ENCODE measurements at regions not wholly inside any gene's neighbourhood (a gene's known extent, or its start where the extent isn't known, plus 50 kb on each side); places are given as distances from the start of the nearest gene placed in this dataset.

DNA sequence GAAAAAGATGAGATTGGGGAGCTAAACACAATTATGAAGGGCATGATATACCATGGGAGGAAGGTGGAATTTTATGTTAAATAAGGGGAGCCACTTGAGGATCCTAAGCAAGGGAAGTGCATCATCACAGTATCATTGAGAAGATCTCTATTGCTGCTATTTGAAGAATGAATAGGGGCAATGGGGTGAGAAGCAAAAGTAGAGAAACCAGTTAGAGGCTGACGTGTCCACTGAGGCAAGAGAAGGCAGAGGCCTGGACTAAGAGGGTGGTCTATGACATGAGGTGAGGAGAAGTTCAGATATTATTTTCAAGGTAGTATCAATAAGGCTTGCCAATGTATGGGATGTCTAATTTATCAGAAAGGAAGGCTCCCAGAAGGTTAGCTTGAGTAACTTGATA is 111.6 kb downstream of the TENT5A start:
- no peaks in the 10 kb centered on the region for H3K9me2 ChIP-seq (ENCODE audit: low read depth, low read length)
- H4K20me1 ChIP-seq (ENCODE audit: insufficient read depth, low read length), result no peaks in the 10 kb centered on the region
- H2AFZ ChIP-seq (ENCODE audit: low read length), result no peak overlapping the region
- H3K36me3 ChIP-seq (ENCODE audit: insufficient read depth, low read length), result no peaks in the 10 kb centered on the region
- no peak overlapping the region for H3K27ac ChIP-seq (ENCODE audit: low read depth, low read length, poor library complexity, severe bottlenecking)
- TF ChIP-seq, protein P1, sequence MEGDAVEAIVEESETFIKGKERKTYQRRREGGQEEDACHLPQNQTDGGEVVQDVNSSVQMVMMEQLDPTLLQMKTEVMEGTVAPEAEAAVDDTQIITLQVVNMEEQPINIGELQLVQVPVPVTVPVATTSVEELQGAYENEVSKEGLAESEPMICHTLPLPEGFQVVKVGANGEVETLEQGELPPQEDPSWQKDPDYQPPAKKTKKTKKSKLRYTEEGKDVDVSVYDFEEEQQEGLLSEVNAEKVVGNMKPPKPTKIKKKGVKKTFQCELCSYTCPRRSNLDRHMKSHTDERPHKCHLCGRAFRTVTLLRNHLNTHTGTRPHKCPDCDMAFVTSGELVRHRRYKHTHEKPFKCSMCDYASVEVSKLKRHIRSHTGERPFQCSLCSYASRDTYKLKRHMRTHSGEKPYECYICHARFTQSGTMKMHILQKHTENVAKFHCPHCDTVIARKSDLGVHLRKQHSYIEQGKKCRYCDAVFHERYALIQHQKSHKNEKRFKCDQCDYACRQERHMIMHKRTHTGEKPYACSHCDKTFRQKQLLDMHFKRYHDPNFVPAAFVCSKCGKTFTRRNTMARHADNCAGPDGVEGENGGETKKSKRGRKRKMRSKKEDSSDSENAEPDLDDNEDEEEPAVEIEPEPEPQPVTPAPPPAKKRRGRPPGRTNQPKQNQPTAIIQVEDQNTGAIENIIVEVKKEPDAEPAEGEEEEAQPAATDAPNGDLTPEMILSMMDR (IDR thresholded peaks at IDR 0.05; ENCODE audit: low read length), result no peak
- no peak for TF ChIP-seq EZH2 (IDR thresholded peaks at IDR 0.05; ENCODE audit: borderline replicate concordance, low read length)
- H3K9me3 ChIP-seq (ENCODE audit: low read length), result no peaks in the 10 kb centered on the region
- no peak overlapping the region for H3K4me3 ChIP-seq (ENCODE audit: low read depth, low read length, poor library complexity, severe bottlenecking)
- H3K79me2 ChIP-seq (ENCODE audit: insufficient read depth, low read length), result no peaks in the 10 kb centered on the region
- no peaks in the 10 kb centered on the region for H3K27me3 ChIP-seq (ENCODE audit: insufficient read depth, low read length)
- H3K4me2 ChIP-seq (ENCODE audit: low read length), result no peak overlapping the region
- no peaks in the 10 kb centered on the region for H3F3A ChIP-seq (ENCODE audit: insufficient read depth, low read length)
- H3K4me1 ChIP-seq (ENCODE audit: insufficient read depth, low read length, severe bottlenecking), result no peaks in the 10 kb centered on the region
- H3K9ac ChIP-seq (ENCODE audit: low read length), result no peak overlapping the region

DNA sequence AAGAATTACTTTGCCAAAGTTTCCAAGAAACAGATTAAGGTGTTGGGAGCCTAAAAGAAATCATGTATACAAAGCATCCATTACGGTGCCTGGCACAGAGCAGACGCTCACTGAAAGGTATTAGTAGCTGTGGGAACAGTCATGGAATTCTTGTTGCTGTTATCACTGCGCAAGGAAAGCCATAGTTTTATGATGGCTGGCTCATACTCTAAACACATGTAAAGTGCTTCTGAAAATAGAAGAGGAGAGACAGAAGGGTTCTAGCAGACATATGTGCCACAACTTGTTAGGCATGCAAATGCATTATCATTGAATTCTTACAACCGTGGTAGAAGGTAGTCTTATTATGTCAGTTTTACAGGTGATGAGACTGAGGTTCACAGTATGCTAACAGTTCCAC is 112.4 kb downstream of the TENT5A start:
- Histone ChIP-seq H3K36me3 (ENCODE audit: insufficient read depth, low read length) (no peaks in the 10 kb centered on the region), H3K4me3 (ENCODE audit: low read depth, low read length, poor library complexity, severe bottlenecking) (no peak overlapping the region), H3K9me2 (ENCODE audit: low read depth, low read length) (no peaks in the 10 kb centered on the region), H3K79me2 (ENCODE audit: insufficient read depth, low read length) (no peaks in the 10 kb centered on the region), H3K27me3 (ENCODE audit: insufficient read depth, low read length) (no peaks in the 10 kb centered on the region), H3K4me1 (ENCODE audit: insufficient read depth, low read length, severe bottlenecking) (no peaks in the 10 kb centered on the region), H3K9me3 (ENCODE audit: low read length) (no peaks in the 10 kb centered on the region), H3F3A (ENCODE audit: insufficient read depth, low read length) (no peaks in the 10 kb centered on the region), H3K4me2 (ENCODE audit: low read length) (no peak overlapping the region), H3K9ac (ENCODE audit: low read length) (no peak overlapping the region), H2AFZ (ENCODE audit: low read length) (no peak overlapping the region), H4K20me1 (ENCODE audit: insufficient read depth, low read length) (no peaks in the 10 kb centered on the region), H3K27ac (ENCODE audit: low read depth, low read length, poor library complexity, severe bottlenecking) (no peak overlapping the region)
- TF ChIP-seq, protein P1 (IDR thresholded peaks at IDR 0.05; ENCODE audit: low read length), result no peak
- TF ChIP-seq EZH2 (IDR thresholded peaks at IDR 0.05; ENCODE audit: borderline replicate concordance, low read length), result no peak

DNA sequence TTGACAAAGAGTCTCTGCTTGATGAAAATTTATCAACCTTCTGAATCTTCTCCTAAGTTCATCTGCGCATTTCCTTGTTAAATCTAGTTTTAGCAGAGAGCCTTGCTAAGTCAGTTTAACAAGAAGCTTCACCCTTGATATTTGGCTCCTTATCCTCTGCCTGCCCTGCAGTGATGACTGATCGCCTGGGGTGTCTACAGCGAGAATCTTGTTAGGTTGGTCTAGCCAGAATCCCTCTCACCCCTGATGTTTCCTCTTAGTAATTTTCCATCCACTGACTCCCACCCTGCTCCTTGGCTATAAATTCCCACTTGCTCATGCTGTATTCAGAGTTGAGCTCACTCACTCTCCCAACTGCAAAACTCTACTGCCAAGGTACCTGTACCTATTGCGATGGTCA is 114.1 kb downstream of the TENT5A start:
- no peaks in the 10 kb centered on the region for H3K4me1 ChIP-seq (ENCODE audit: insufficient read depth, low read length, severe bottlenecking)
- no peaks in the 10 kb centered on the region for H3K9me3 ChIP-seq (ENCODE audit: low read length)
- no peaks in the 10 kb centered on the region for H3K36me3 ChIP-seq (ENCODE audit: insufficient read depth, low read length)
- no peaks in the 10 kb centered on the region for H3K79me2 ChIP-seq (ENCODE audit: insufficient read depth, low read length)
- no peaks in the 10 kb centered on the region for H3F3A ChIP-seq (ENCODE audit: insufficient read depth, low read length)
- no peaks in the 10 kb centered on the region for H3K27me3 ChIP-seq (ENCODE audit: insufficient read depth, low read length)
- no peak overlapping the region for H3K9ac ChIP-seq (ENCODE audit: low read length)
- H3K27ac ChIP-seq (ENCODE audit: low read depth, low read length, poor library complexity, severe bottlenecking), result no peak overlapping the region
- TF ChIP-seq, protein P1 (IDR thresholded peaks at IDR 0.05; ENCODE audit: low read length), result no peak
- TF ChIP-seq EZH2 (IDR thresholded peaks at IDR 0.05; ENCODE audit: borderline replicate concordance, low read length), result no peak
- no peaks in the 10 kb centered on the region for H3K9me2 ChIP-seq (ENCODE audit: low read depth, low read length)
- H4K20me1 ChIP-seq (ENCODE audit: insufficient read depth, low read length), result no peaks in the 10 kb centered on the region
- H3K4me3 ChIP-seq (ENCODE audit: low read depth, low read length, poor library complexity, severe bottlenecking), result no peak overlapping the region
- H2AFZ ChIP-seq (ENCODE audit: low read length), result no peak overlapping the region
- no peak overlapping the region for H3K4me2 ChIP-seq (ENCODE audit: low read length)

Data from OCI-LY1 (cell line).